ENCODE measurements at regions not wholly inside any gene's neighbourhood (a gene's known extent, or its start where the extent isn't known, plus 50 kb on each side); places are given as distances from the start of the nearest gene placed in this dataset.

GRCh38 chr5:79875230-79875629 lies 115.8 kb downstream of the MTX3 start:
- TF ChIP-seq CTCF (conservative IDR thresholded peaks at IDR 0.05; ENCODE audit: low read length) (no peak), EZH2phosphoT487 (IDR thresholded peaks at IDR 0.05; ENCODE audit: borderline replicate concordance) (no peak)

All from Loucy (cell line).